ENCODE measurements at regions not wholly inside any gene's neighbourhood (a gene's known extent, or its start where the extent isn't known, plus 50 kb on each side); places are given as distances from the start of the nearest gene placed in this dataset.

- TF ChIP-seq CTCF (IDR thresholded peaks at IDR 0.05; ENCODE audit: insufficient read depth, low read length, poor library complexity, severe bottlenecking) = no peak
- TF ChIP-seq EZH2phosphoT487 (conservative IDR thresholded peaks at IDR 0.05; ENCODE audit: low read length) = no peak
Observed at GRCh38 chr16:5330058-5330457, 232.5 kb upstream of the EEF2KMT start.

Measured in SU-DHL-6 (cell line).